Kasumi-1 (cell line): ENCODE measurements at regions not wholly inside any gene's neighbourhood (a gene's known extent, or its start where the extent isn't known, plus 50 kb on each side); places are given as distances from the start of the nearest gene placed in this dataset.

ENCODE experiments used
- DNase-seq, 2 experiments: peaks; one replicate each; lab custom pipeline; 2025; lab: John Stamatoyannopoulos, UW

GRCh38 chr4:62896721-62897120 lies 1512.5 kb downstream of the TECRL start:
- no peak for DNase-seq

GRCh38 chr4:62881901-62882300 lies 1527.3 kb downstream of the TECRL start:
- DNase-seq, result no peak

- no peak for DNase-seq
Observed at GRCh38 chr4:62881210-62881609, 1528.0 kb downstream of the TECRL start.

GRCh38 chr4:62872856-62873255 lies 1536.4 kb downstream of the TECRL start:
- DNase-seq, result no peak

- DNase-seq, result no peak
Observed at GRCh38 chr4:62871078-62871477, 1538.2 kb downstream of the TECRL start.

GRCh38 chr4:62870451-62870850 lies 1538.8 kb downstream of the TECRL start:
- no peak for DNase-seq

GRCh38 chr4:62865261-62865660 lies 1544.0 kb downstream of the TECRL start:
- no peak for DNase-seq

- no peak for DNase-seq
Observed at GRCh38 chr4:62849696-62850095, 1559.6 kb downstream of the TECRL start.

- DNase-seq, result no peak
Observed at GRCh38 chr4:62835631-62836030, 1573.6 kb downstream of the TECRL start.

- no peak for DNase-seq
Observed at GRCh38 chr4:62822306-62822705, 1586.9 kb downstream of the TECRL start.

GRCh38 chr4:62816566-62816965 lies 1592.7 kb downstream of the TECRL start:
- no peak for DNase-seq

- peak; percentile 69 for DNase-seq
Observed at GRCh38 chr4:62814510-62815047, 1594.7 kb downstream of the TECRL start.

GRCh38 chr4:62806816-62807215 lies 1602.4 kb downstream of the TECRL start:
- DNase-seq, result no peak

GRCh38 chr4:62804075-62804474 lies 1603.9 kb downstream of the ADGRL3 start:
- DNase-seq, result no peak

- DNase-seq, result no peak
Observed at GRCh38 chr4:62797221-62797620, 1597.1 kb downstream of the ADGRL3 start.

GRCh38 chr4:62791386-62791785 lies 1591.3 kb downstream of the ADGRL3 start:
- DNase-seq, result no peak

GRCh38 chr4:62771983-62772557 lies 1571.9 kb downstream of the ADGRL3 start:
- DNase-seq, result no peak

- no peak for DNase-seq
Observed at GRCh38 chr4:62740296-62740695, 1540.2 kb downstream of the ADGRL3 start.

- no peak for DNase-seq
Observed at GRCh38 chr4:62717154-62717553, 1517.0 kb downstream of the ADGRL3 start.

- DNase-seq, result no peak
Observed at GRCh38 chr4:62711575-62711974, 1511.4 kb downstream of the ADGRL3 start.

GRCh38 chr4:62709618-62710252 lies 1509.6 kb downstream of the ADGRL3 start:
- DNase-seq, result peak; percentile 53 to 72

- no peak for DNase-seq
Observed at GRCh38 chr4:62706423-62706822, 1506.3 kb downstream of the ADGRL3 start.

GRCh38 chr4:62683799-62684566 lies 1483.9 kb downstream of the ADGRL3 start:
- DNase-seq, result no peak
